B cell (primary cell): ENCODE measurements at regions not wholly inside any gene's neighbourhood (a gene's known extent, or its start where the extent isn't known, plus 50 kb on each side); places are given as distances from the start of the nearest gene placed in this dataset.

Experiments used
- CTCF ChIP-seq: fragments of 200-600 bp; IDR thresholded peaks from one replicate; pipeline ENCODE4 v1.8.0; 2022; ENCODE audit warnings: antibody characterized with exemption, mild to moderate bottlenecking
- EZH2 ChIP-seq: IDR thresholded peaks from 2 replicates; pipeline ENCODE4 v1.6.1; 2012; ENCODE audit warnings: borderline replicate concordance, low read depth, mild to moderate bottlenecking, moderate library complexity, low read length; ENCODE audit not compliant: insufficient read depth, poor library complexity, severe bottlenecking

GRCh38 chr3:162103808-162104207, 607.2 kb downstream of the OTOL1 start:
- no peak for TF ChIP-seq CTCF
- TF ChIP-seq EZH2 = no peak
